Colon (tissue), 2 donors: ENCODE measurements at regions not wholly inside any gene's neighbourhood (a gene's known extent, or its start where the extent isn't known, plus 50 kb on each side); places are given as distances from the start of the nearest gene placed in this dataset.
"Not testable (repeated sequence)": the region's sequence is repeated elsewhere in the genome, so short reads cannot be mapped to it uniquely, and the experiment has no call there.

Source experiments
- FAIRE-seq: peaks from 2 replicates; lab custom pipeline; 2012; peaks lifted over from hg19 to GRCh38; lab: Jason Lieb, UNC
- donor health status: control.
- donor health status: control.

- no peak for FAIRE-seq
Observed at GRCh38 chr7:46934198-46934825, 647.6 kb downstream of the TNS3 start.

GRCh38 chr7:46933596-46933995 lies 648.3 kb downstream of the TNS3 start:
- FAIRE-seq = no peak

GRCh38 chr7:46932676-46933424 lies 649.1 kb downstream of the TNS3 start:
- no peak for FAIRE-seq

GRCh38 chr7:46932306-46932675 lies 649.6 kb downstream of the TNS3 start:
- FAIRE-seq = no peak

GRCh38 chr7:46930366-46930765 lies 651.5 kb downstream of the TNS3 start:
- FAIRE-seq = no peak

GRCh38 chr7:46929359-46929758 lies 652.6 kb downstream of the TNS3 start:
- no peak for FAIRE-seq

GRCh38 chr7:46928719-46929118 lies 653.2 kb downstream of the TNS3 start:
- FAIRE-seq = no peak

GRCh38 chr7:46927131-46927810 lies 654.6 kb downstream of the TNS3 start:
- no peak for FAIRE-seq

- no peak for FAIRE-seq
Observed at GRCh38 chr7:46916581-46916980, 665.3 kb downstream of the TNS3 start.

GRCh38 chr7:46912692-46913091 lies 669.2 kb downstream of the TNS3 start:
- no peak for FAIRE-seq

GRCh38 chr7:46909601-46910051 lies 672.3 kb downstream of the TNS3 start:
- no peak for FAIRE-seq

GRCh38 chr7:46908770-46909169 lies 673.1 kb downstream of the TNS3 start:
- FAIRE-seq = no peak

GRCh38 chr7:46904523-46904922 lies 677.4 kb downstream of the TNS3 start:
- not testable (repeated sequence) for FAIRE-seq

- FAIRE-seq = no peak
Observed at GRCh38 chr7:46902463-46902862, 679.4 kb downstream of the TNS3 start.

- FAIRE-seq = no peak
Observed at GRCh38 chr7:46900312-46901263, 681.3 kb downstream of the TNS3 start.

GRCh38 chr7:46897381-46897780 lies 684.5 kb downstream of the TNS3 start:
- no peak for FAIRE-seq

- no peak for FAIRE-seq
Observed at GRCh38 chr7:46886669-46887374, 695.1 kb downstream of the TNS3 start.

GRCh38 chr7:46885167-46885566 lies 696.7 kb downstream of the TNS3 start:
- FAIRE-seq = no peak

GRCh38 chr7:46881507-46882127 lies 700.3 kb downstream of the TNS3 start:
- no peak for FAIRE-seq

- no peak for FAIRE-seq
Observed at GRCh38 chr7:46880508-46881196, 701.3 kb downstream of the TNS3 start.
